Transverse colon (tissue), 4 donors: ENCODE measurements at regions not wholly inside any gene's neighbourhood (a gene's known extent, or its start where the extent isn't known, plus 50 kb on each side); places are given as distances from the start of the nearest gene placed in this dataset.

ENCODE experiments used
- DNase-seq: peaks from one replicate; pipeline ENCODE4 v3.0.0-alpha.2; 2019
- H3K27ac ChIP-seq, 4 donors: fragments of 200-600 bp; sonication (generic); 2 replicates each; pipeline ENCODE4 v1.5.1; 2016 to 2018; ENCODE audit warnings: inconsistent platforms in 4 of 4
- H3K27me3 ChIP-seq: fragments of 200-600 bp; sonication (generic); 2 replicates; pipeline ENCODE4 v1.5.1; 2017; ENCODE audit warnings: inconsistent platforms
- H3K36me3 ChIP-seq, 4 donors: fragments of 200-600 bp; sonication (generic); 2 replicates each; pipeline ENCODE4 v1.5.1; 2017 to 2019; ENCODE audit warnings: inconsistent platforms in 4 of 4
- H3K4me1 ChIP-seq, 4 donors: fragments of 200-600 bp; sonication (generic); 2 replicates each; pipeline ENCODE4 v1.5.1; 2017 to 2020; ENCODE audit warnings: inconsistent platforms in 4 of 4
- H3K4me3 ChIP-seq, 4 donors: fragments of 200-600 bp; sonication (generic); 1 replicate in 1 of 4; 2 replicates in 3 of 4; pipeline versions ENCODE4 v1.5.1 to v1.6.1; 2017 to 2019; ENCODE audit warnings: inconsistent platforms in 4 of 4
- H3K9me3 ChIP-seq, 2 donors: fragments of 200-600 bp; sonication (generic); 2 replicates each; pipeline ENCODE4 v1.5.1; 2017 to 2019; ENCODE audit warnings: inconsistent platforms in 2 of 2
- EP300 ChIP-seq: sonication (generic); formaldehyde crosslinking; IDR thresholded peaks from one replicate; pipeline ENCODE4 v1.6.1; 2017; ENCODE audit warnings: antibody characterized with exemption, low read depth
- POLR2A ChIP-seq: fragments of 450-650 bp; IDR thresholded peaks from one replicate; pipeline ENCODE4 v1.6.1; 2016; ENCODE audit warnings: antibody characterized with exemption, mild to moderate bottlenecking, moderate library complexity
- POLR2AphosphoS5 ChIP-seq, 3 donors: sonication (generic); formaldehyde crosslinking; IDR thresholded peaks; one replicate each; pipeline ENCODE4 v1.6.1; 2016; ENCODE audit warnings: antibody characterized with exemption in 3 of 3
- WGBS, 2 donors: methylation state at CpG; one replicate each; pipeline ENCODE4 v1.1.5; 2018; ENCODE audit warnings: low coverage in 1 of 2; 5-methylcytosine and 5-hydroxymethylcytosine counted together
- in situ Hi-C, 4 donors: fragments of 200-750 bp; cut with MboI; loops; one replicate each; pipeline versions ENCODE4 v1.15.0 to v1.15.1; 2017; ENCODE audit warnings: low sequenced_read_pairs in 3 of 4, low pct_ligation_motif_present in 1 of 4, low pct_unique_long_range_greater_than_20kb in 1 of 4
- intact Hi-C: fragments of 100-400 bp; cut with DNase I; formaldehyde crosslinking; loops from one replicate; pipeline ENCODE4 v1.15.1; 2023; ENCODE audit warnings: low total_unique reads
- TF ChIP-seq, protein P1 (sequence below), 5 experiments: fragments of 200-600 bp in 3 of 5; fragments of 450-650 bp in 2 of 5; sonication (generic) in 3 of 5; IDR thresholded peaks; 1 replicate in 2 of 5; 2 replicates in 3 of 5; pipeline ENCODE4 v1.5.1; 2016 to 2017; ENCODE audit warnings: antibody characterized with exemption in 5 of 5, inconsistent platforms in 3 of 5, mild to moderate bottlenecking in 2 of 5, moderate library complexity in 1 of 5

DNA sequence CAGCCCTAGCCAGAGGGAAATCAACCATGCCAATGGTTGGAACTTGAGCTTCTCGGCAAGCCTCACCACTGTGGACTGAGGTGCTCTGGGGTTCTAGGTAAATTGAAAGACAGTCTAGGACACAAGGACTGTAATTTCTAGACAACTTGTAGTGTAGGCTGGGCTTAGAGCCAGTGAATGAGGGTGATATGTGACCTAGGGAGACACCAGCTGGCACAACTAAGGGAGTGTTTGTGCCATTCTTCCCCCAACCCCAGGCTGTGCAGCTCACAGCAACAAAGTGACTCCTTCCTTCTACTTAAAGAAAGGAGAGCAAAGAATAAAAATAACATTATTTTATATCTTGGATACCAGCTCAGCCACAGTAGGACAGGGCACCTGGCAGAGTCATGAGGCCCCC lies 1690.7 kb upstream of the TMEFF2 start:
- DNase-seq, result no peak
- intact Hi-C loops (no loop called here), in situ Hi-C loops (no loop called here)
- Histone ChIP-seq H3K36me3 (no peaks in the 10 kb centered on the region), H3K4me1 (no peaks in the 10 kb centered on the region), H3K27ac (no peak overlapping the region), H3K9me3 (no peaks in the 10 kb centered on the region), H3K27me3 (no peaks in the 10 kb centered on the region), H3K4me3 (no peak overlapping the region)
- 93% methylated on average over 1 of the region's 1 CpG; no CpG with 5 or more reads in 1 of the 2 donors for WGBS, 2 donors
- TF ChIP-seq POLR2AphosphoS5 (IDR thresholded peaks at IDR 0.05) (no peak), EP300 (no peak), POLR2A (no peak)
- TF ChIP-seq, protein P1, sequence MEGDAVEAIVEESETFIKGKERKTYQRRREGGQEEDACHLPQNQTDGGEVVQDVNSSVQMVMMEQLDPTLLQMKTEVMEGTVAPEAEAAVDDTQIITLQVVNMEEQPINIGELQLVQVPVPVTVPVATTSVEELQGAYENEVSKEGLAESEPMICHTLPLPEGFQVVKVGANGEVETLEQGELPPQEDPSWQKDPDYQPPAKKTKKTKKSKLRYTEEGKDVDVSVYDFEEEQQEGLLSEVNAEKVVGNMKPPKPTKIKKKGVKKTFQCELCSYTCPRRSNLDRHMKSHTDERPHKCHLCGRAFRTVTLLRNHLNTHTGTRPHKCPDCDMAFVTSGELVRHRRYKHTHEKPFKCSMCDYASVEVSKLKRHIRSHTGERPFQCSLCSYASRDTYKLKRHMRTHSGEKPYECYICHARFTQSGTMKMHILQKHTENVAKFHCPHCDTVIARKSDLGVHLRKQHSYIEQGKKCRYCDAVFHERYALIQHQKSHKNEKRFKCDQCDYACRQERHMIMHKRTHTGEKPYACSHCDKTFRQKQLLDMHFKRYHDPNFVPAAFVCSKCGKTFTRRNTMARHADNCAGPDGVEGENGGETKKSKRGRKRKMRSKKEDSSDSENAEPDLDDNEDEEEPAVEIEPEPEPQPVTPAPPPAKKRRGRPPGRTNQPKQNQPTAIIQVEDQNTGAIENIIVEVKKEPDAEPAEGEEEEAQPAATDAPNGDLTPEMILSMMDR (IDR thresholded peaks at IDR 0.05), result no peak

DNA sequence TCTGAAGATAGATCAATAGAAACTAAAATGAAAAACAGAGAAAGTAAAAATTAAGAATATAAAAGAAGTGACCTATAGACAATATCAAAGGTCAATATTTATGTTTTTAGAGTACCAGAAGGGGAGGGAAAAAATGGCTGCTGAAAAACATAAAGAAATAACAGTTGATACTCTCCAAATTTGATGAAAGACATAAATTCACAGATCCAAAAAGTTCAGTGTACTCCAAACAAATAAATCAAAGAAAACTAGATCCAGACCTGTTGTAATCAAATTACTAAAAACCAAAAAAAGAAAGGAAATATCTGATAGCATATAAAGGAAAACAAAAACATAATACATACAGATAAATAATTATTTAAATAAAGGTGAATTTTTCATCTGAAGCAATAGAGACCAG lies 1689.1 kb upstream of the TMEFF2 start:
- intact Hi-C loops, result no loop called here
- Histone ChIP-seq H3K27ac (no peak overlapping the region), H3K4me3 (no peak overlapping the region), H3K4me1 (no peaks in the 10 kb centered on the region), H3K27me3 (no peaks in the 10 kb centered on the region), H3K9me3 (no peaks in the 10 kb centered on the region), H3K36me3 (no peaks in the 10 kb centered on the region)
- in situ Hi-C loops, result no loop called here
- no peak for DNase-seq
- TF ChIP-seq, protein P1 (IDR thresholded peaks at IDR 0.05), result no peak
- TF ChIP-seq POLR2AphosphoS5 (IDR thresholded peaks at IDR 0.05), result no peak
- no peak for TF ChIP-seq EP300
- no peak for TF ChIP-seq POLR2A

DNA sequence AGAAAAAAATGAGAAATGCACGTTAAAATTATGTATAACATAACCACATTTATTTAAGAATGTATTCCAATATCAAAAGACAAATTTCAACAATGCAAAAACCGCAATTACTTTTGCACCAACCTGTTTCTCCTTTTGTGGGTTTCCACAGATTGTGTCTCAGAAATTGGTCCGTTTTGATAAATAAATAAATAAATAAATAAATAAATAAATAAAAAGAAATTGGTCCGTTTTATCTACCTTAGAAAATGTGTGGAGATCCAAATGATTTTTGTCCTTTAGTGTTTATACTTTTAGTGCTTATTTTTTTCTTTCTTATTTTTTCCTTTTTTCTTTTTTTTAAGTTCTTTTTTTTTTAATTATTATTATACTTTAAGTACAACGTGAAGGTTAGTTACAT lies 1682.2 kb upstream of the TMEFF2 start:
- intact Hi-C loops, result no loop called here
- no peaks in the 10 kb centered on the region for H3K9me3 ChIP-seq
- no peaks in the 10 kb centered on the region for H3K4me1 ChIP-seq
- WGBS, 2 donors, result 83 to 91% methylated on average over 5 of the region's 5 CpGs
- TF ChIP-seq POLR2AphosphoS5 (IDR thresholded peaks at IDR 0.05) (no peak), POLR2A (no peak), EP300 (no peak)
- TF ChIP-seq, protein P1 (IDR thresholded peaks at IDR 0.05), result no peak
- H3K36me3 ChIP-seq, result no peaks in the 10 kb centered on the region
- DNase-seq, result no peak
- H3K27ac ChIP-seq, result no peak overlapping the region
- H3K27me3 ChIP-seq, result no peaks in the 10 kb centered on the region
- in situ Hi-C loops, result no loop called here
- no peak overlapping the region for H3K4me3 ChIP-seq

DNA sequence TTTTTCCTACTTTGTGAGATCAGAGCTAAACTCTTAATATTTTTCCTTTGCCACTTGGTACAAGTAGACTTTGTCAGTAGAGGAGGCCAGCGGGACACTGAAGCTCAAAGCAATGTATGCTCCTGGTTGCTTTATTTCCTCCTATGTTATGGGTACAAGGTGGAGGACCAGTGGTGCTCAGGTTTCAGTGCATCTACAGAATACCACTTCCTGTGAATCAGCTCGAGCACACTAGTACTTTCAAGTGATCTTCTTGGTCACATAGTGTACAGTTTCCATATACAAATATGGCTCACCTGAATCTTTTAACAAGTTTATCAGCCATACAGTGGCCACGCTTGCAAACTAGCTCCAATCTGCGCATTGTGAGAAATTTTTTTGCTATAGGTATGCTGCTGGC lies 1674.8 kb upstream of the TMEFF2 start:
- Histone ChIP-seq H3K27me3 (no peaks in the 10 kb centered on the region), H3K4me3 (no peak overlapping the region), H3K9me3 (no peaks in the 10 kb centered on the region), H3K27ac (no peak overlapping the region), H3K4me1 (no peaks in the 10 kb centered on the region), H3K36me3 (no peaks in the 10 kb centered on the region)
- in situ Hi-C loops (no loop called here), intact Hi-C loops (no loop called here)
- TF ChIP-seq POLR2A (no peak), POLR2AphosphoS5 (IDR thresholded peaks at IDR 0.05) (no peak), EP300 (no peak)
- TF ChIP-seq, protein P1 (IDR thresholded peaks at IDR 0.05), result no peak
- 31 to 33% methylated on average over 3 to 4 of the region's 4 CpGs for WGBS, 2 donors
- DNase-seq, result no peak
